ENCODE measurements at regions not wholly inside any gene's neighbourhood (a gene's known extent, or its start where the extent isn't known, plus 50 kb on each side); places are given as distances from the start of the nearest gene placed in this dataset.

GRCh38 chr5:28488752-28489151 lies 1450.4 kb upstream of the CDH9 start:
- no peak for TF ChIP-seq CTCF (IDR thresholded peaks at IDR 0.05; ENCODE audit: insufficient read depth, low read length)
- TF ChIP-seq SPI1 (IDR thresholded peaks at IDR 0.05; ENCODE audit: borderline replicate concordance, low read depth) = no peak

All from HL-60 (cell line).